IMR-90 (cell line): ENCODE measurements at regions not wholly inside any gene's neighbourhood (a gene's known extent, or its start where the extent isn't known, plus 50 kb on each side); places are given as distances from the start of the nearest gene placed in this dataset.
A peak's percentile ranks its signal among the peaks of the same experiment; 100 is the strongest.

Experiments used
- ATAC-seq: fragments of 200-7000 bp; cut with Tn5 transposase; 2 replicates; pipeline ENCODE4 v1.9.1; 2020; ENCODE audit warnings: low read depth, mild to moderate bottlenecking, moderate library complexity
- BruUV-seq: library from RNA; stranded (reverse); fragments of 400-500 nt; replicated peaks from 2 replicates; lab custom pipeline; 2021; lab: Mats Ljungman, UMichigan
- CTCF ChIA-PET: fragments of 300-600 bp; formaldehyde crosslinking; extraction: SDS; loops from one replicate; lab custom pipeline; 2021; ENCODE audit warnings: antibody characterized with exemption; lab: Yijun Ruan, JAX
- POLR2A ChIA-PET: fragments of 300-600 bp; sonication (Branson Sonifier 250); formaldehyde crosslinking; loops from one replicate; lab custom pipeline; 2022; ENCODE audit warnings: antibody characterized with exemption; ENCODE audit not compliant: unreplicated experiment; lab: Charles Lee
- DNase-seq: peaks from one replicate; pipeline ENCODE4 v3.0.0; 2013
- H2AFZ ChIP-seq: replicated peaks from 2 replicates; pipeline ENCODE3; 2013; ENCODE audit warnings: low read length, mild to moderate bottlenecking; ENCODE audit not compliant: poor library complexity
- H2AK5ac ChIP-seq: 2 replicates; pipeline ENCODE4 v1.6.1; 2013; ENCODE audit warnings: low read depth, low read length, inconsistent platforms
- H2AK9ac ChIP-seq: replicated peaks from 2 replicates; pipeline ENCODE3; 2013; ENCODE audit warnings: mild to moderate bottlenecking, low read depth, low read length, moderate library complexity; ENCODE audit not compliant: poor library complexity
- H2BK120ac ChIP-seq: 2 replicates; pipeline ENCODE4 v1.6.1; 2013; ENCODE audit warnings: low read depth, low read length, inconsistent platforms
- H2BK15ac ChIP-seq: 3 replicates; pipeline ENCODE4 v1.6.1; 2013; ENCODE audit warnings: low read depth, low read length, inconsistent platforms
- H2BK20ac ChIP-seq: 2 replicates; pipeline ENCODE4 v1.6.1; 2013; ENCODE audit warnings: low read depth, mild to moderate bottlenecking, inconsistent platforms, low read length, moderate library complexity
- H2BK5ac ChIP-seq: 2 replicates; pipeline ENCODE4 v1.6.1; 2013; ENCODE audit warnings: mild to moderate bottlenecking, low read depth, low read length, inconsistent platforms; ENCODE audit not compliant: poor library complexity, severe bottlenecking
- H3K14ac ChIP-seq: replicated peaks from 2 replicates; pipeline ENCODE4 v1.6.1; 2013; ENCODE audit warnings: low read depth, low read length, inconsistent platforms
- H3K18ac ChIP-seq: 2 replicates; pipeline ENCODE4 v1.6.1; 2013; ENCODE audit warnings: low read depth, low read length, control low read depth
- H3K23ac ChIP-seq: 2 replicates; pipeline ENCODE4 v1.6.1; 2013; ENCODE audit warnings: low read depth, low read length, inconsistent platforms
- H3K27ac ChIP-seq: 2 replicates; pipeline ENCODE4 v1.5.1; 2013; ENCODE audit warnings: mild to moderate bottlenecking, control low read depth, low read length; ENCODE audit not compliant: insufficient read depth
- H3K27me3 ChIP-seq: 2 replicates; pipeline ENCODE4 v1.6.1; 2013; ENCODE audit warnings: low read length; ENCODE audit not compliant: control insufficient read depth, insufficient read depth
- H3K36me3 ChIP-seq: 2 replicates; pipeline ENCODE4 v1.6.1; 2013; ENCODE audit warnings: low read length, mixed read lengths; ENCODE audit not compliant: control insufficient read depth, insufficient read depth
- H3K4ac ChIP-seq: 2 replicates; pipeline ENCODE4 v1.6.1; 2013; ENCODE audit warnings: low read depth, low read length, inconsistent platforms
- H3K4me1 ChIP-seq: 2 replicates; pipeline ENCODE4 v1.6.1; 2013; ENCODE audit warnings: low read length, mixed read lengths; ENCODE audit not compliant: control insufficient read depth, insufficient read depth
- H3K4me2 ChIP-seq: 2 replicates; pipeline ENCODE4 v1.6.1; 2013; ENCODE audit warnings: low read depth, mild to moderate bottlenecking, control low read depth, low read length, moderate library complexity
- H3K4me3 ChIP-seq: 2 replicates; pipeline ENCODE4 v1.5.1; 2013; ENCODE audit warnings: low read depth, mild to moderate bottlenecking, control low read depth, low read length, moderate library complexity; ENCODE audit not compliant: insufficient read depth
- H3K56ac ChIP-seq: 2 replicates; pipeline ENCODE4 v1.6.1; 2013; ENCODE audit warnings: low read length, inconsistent platforms; ENCODE audit not compliant: insufficient read depth; ENCODE audit errors: extremely low read depth
- H3K79me1 ChIP-seq, 2 experiments: 2 replicates each; pipeline ENCODE4 v1.6.1; 2013; ENCODE audit warnings: low read length in 2 of 2, inconsistent platforms in 1 of 2, low read depth in 1 of 2
- H3K9ac ChIP-seq: 2 replicates; pipeline ENCODE4 v1.6.1; 2013; ENCODE audit warnings: low read depth, low read length, control low read depth
- H3K9me1 ChIP-seq: 2 replicates; pipeline ENCODE4 v1.6.1; 2013; ENCODE audit warnings: low read length, inconsistent platforms; ENCODE audit not compliant: insufficient read depth
- H3K9me3 ChIP-seq: 2 replicates; pipeline ENCODE4 v1.6.1; 2013; ENCODE audit warnings: low read length; ENCODE audit not compliant: control insufficient read depth, insufficient read depth
- H4K20me1 ChIP-seq: 2 replicates; pipeline ENCODE4 v1.6.1; 2013; ENCODE audit warnings: low read length, inconsistent platforms; ENCODE audit not compliant: insufficient read depth
- H4K5ac ChIP-seq: 2 replicates; pipeline ENCODE4 v1.6.1; 2013; ENCODE audit warnings: mild to moderate bottlenecking, low read depth, low read length, control low read depth
- H4K8ac ChIP-seq, 2 experiments: 2 replicates each; pipeline ENCODE4 v1.6.1; 2013; ENCODE audit warnings: low read depth in 2 of 2, low read length in 2 of 2, control low read depth in 1 of 2, inconsistent platforms in 1 of 2
- H4K91ac ChIP-seq: 2 replicates; pipeline ENCODE4 v1.6.1; 2013; ENCODE audit warnings: low read depth, low read length, inconsistent platforms; ENCODE audit not compliant: insufficient read depth
- POLR2A ChIP-seq: IDR thresholded peaks from 2 replicates; pipeline ENCODE4 v1.6.1; 2012; ENCODE audit warnings: mild to moderate bottlenecking, low read depth, low read length
- RCOR1 ChIP-seq: IDR thresholded peaks from 2 replicates; pipeline ENCODE4 v1.6.1; 2012; ENCODE audit warnings: mild to moderate bottlenecking, low read length, improper control_type of control experiment; ENCODE audit not compliant: insufficient replicate concordance
- WGBS, 2 experiments: methylation state at CpG; one replicate each; pipeline versions ENCODE4 v1.1.5 to v1.1.7; 2013; ENCODE audit warnings: missing lambda C conversion rate in 2 of 2; ENCODE audit not compliant: insufficient read length in 1 of 2; ENCODE audit errors: extremely low coverage in 2 of 2; 5-methylcytosine and 5-hydroxymethylcytosine counted together
- dilution Hi-C: fragments of 300-500 bp; cut with HindIII; formaldehyde crosslinking; loops from one replicate; pipeline ENCODE4 v1.14.3; 2018; ENCODE audit warnings: low sequenced_read_pairs; ENCODE audit not compliant: unreplicated experiment
- in situ Hi-C: fragments of 300-500 bp; cut with MboI; formaldehyde crosslinking; loops from 3 replicates; pipeline ENCODE4 v1.14.3; 2019; ENCODE audit warnings: low sequenced_read_pairs, inconsistent platforms, mixed read lengths
- intact Hi-C: fragments of 100-400 bp; cut with micrococcal nuclease; formaldehyde crosslinking; loops from 2 replicates; pipeline ENCODE4 v1.10.0; 2022

DNA sequence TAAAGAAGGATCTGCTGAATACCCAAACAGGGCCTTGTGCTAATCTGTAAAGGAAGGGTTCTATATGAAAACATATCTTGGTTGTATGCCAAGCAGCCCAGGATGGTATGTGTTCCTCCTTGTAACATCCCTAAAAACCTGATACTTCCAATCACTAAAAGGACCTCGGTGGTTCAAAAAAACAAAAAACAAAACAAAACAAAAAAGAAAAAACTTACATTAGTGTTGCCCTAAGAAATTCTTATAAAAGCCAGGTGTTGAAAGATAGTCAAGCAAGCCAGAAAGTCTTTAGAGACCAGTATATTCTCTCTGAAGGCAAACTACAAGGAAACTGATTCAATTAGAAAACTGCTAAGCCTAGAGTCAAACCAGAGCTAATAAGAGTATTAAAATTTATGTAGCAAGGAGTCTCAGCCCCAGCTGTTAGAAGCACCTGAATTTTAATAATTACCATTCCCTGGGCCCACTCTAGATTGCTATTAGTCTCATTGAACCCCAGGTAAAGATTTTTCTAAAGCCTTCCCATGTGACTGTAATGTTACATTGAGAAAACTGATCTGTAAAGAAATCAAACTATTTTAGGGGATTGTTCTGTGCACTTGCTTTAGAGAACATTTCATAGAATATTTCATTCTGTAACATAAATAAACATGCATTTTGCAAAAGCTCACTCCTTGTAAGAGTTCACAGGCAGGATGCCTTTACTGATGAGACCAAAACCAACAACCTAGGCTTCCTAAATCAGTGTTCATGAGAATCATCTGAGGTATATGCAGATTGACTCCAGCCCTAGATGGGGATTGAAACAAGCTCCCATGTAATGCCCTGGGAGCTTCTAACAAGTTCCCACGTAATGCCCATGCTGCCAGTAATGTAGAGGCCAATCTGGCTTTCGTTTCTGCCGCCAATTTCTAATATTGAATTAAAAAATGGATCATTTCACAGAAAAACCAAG lies 95.2 kb upstream of the BTN3A2 start:
- ChIA-PET CTCF (interaction anchor here (0.9 to 2.1 kb wide), 2 partner anchors 9 to 19 kb away, joined by 3 to 9 read pairs; a partner anchor contains a TSS), POLR2A (interaction anchor here (0.5 to 1.6 kb wide), 5 partner anchors 20 to 228 kb away, joined by 3 to 10 read pairs (median 3); a partner anchor contains a TSS)
- in situ Hi-C loops = no loop called here
- H4K91ac ChIP-seq = no peak overlapping the region
- no peaks in the 10 kb centered on the region for H3K9me1 ChIP-seq
- no peak overlapping the region for H2AFZ ChIP-seq
- H3K79me1 ChIP-seq = no peaks in the 10 kb centered on the region
- dilution Hi-C loops = no loop called here
- H3K23ac ChIP-seq = peak overlapping the region; percentile 9
- no peaks in the 10 kb centered on the region for H3K9me3 ChIP-seq
- H3K4me3 ChIP-seq = peak overlapping the region; percentile 68; the same call in 1 of the 2 replicates
- intact Hi-C loops = no loop called here
- H3K4ac ChIP-seq = no peak overlapping the region
- H2AK5ac ChIP-seq = no peak overlapping the region
- no peak overlapping the region for H2BK120ac ChIP-seq
- H2BK15ac ChIP-seq = no peak overlapping the region
- no peak overlapping the region for H3K56ac ChIP-seq
- peak overlapping the region; percentile 21 for H2BK5ac ChIP-seq
- H3K27me3 ChIP-seq = no peaks in the 10 kb centered on the region
- no peak overlapping the region for H3K27ac ChIP-seq
- H3K14ac ChIP-seq = no peak overlapping the region
- peak overlapping the region; percentile 99 for H3K4me2 ChIP-seq
- no CpG with 5 or more reads among the region's 4 CpGs for WGBS, 2 experiments
- BruUV-seq = no TSS peak
- DNase-seq (no peak), ATAC-seq (no peak)
- TF ChIP-seq POLR2A = peak; percentile 61; the same call in 1 of the 2 replicates
- TF ChIP-seq RCOR1 = no peak
- no peak overlapping the region for H4K5ac ChIP-seq
- H3K18ac ChIP-seq = no peak overlapping the region
- peak overlapping the region; percentile 78; the same call in 1 of the 2 replicates for H3K9ac ChIP-seq
- no peak overlapping the region for H4K8ac ChIP-seq
- no peaks in the 10 kb centered on the region for H3K36me3 ChIP-seq
- no peak overlapping the region for H2BK20ac ChIP-seq
- H2AK9ac ChIP-seq = no peak overlapping the region
- peaks cover 3% of the 10 kb centered on the region; the same call in 1 of the 2 replicates for H4K20me1 ChIP-seq
- H3K4me1 ChIP-seq = peaks cover 4% of the 10 kb centered on the region
